GM19239 (cell line): ENCODE measurements at regions not wholly inside any gene's neighbourhood (a gene's known extent, or its start where the extent isn't known, plus 50 kb on each side); places are given as distances from the start of the nearest gene placed in this dataset.
"Not testable (repeated sequence)": the region's sequence is repeated elsewhere in the genome, so short reads cannot be mapped to it uniquely, and the experiment has no call there.

Experiments
- DNase-seq: peaks from one replicate; pipeline ENCODE4 v3.0.0; 2011; ENCODE audit warnings: low spot score; ENCODE audit not compliant: insufficient read length
- FAIRE-seq: peaks from 2 replicates; lab custom pipeline; 2011; peaks lifted over from hg19 to GRCh38; lab: Jason Lieb, UNC

DNA sequence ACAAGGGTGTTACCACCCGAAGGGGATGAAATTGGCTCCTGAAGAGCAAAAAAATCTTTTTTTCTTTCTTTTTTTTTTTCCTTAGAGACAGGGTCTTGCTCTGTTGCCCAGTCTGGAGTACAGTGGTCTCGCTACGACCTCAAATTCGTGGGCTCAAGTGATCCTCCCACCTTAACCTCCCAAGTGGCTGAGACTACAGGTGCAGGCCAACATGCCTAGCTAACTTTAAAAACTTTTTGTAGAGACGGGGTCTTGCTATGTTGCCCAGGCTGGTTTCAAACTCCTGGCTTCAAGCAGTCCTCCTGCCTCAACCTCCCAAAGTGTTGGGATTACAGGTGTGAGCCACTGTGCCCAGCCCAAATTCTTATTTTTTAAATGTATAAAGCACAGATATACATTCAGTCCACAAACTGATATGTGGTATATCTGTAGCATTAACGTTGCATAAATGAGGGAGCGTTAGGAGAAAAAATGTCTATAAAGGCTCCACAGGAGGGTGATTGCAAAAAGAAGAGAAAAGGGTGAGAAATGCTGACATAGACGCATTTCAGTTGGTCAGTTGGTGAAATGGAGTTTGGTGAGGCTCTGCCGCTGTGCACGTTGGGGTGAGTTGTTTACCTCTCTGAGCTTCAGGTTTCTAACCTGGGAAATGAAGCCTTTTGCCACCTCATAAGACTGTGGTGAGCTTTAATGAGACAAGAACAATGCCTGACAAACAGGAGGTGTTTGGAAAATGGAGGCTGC, 100.7 kb upstream of the PODXL start:
- no peak for DNase-seq
- no peak for FAIRE-seq

DNA sequence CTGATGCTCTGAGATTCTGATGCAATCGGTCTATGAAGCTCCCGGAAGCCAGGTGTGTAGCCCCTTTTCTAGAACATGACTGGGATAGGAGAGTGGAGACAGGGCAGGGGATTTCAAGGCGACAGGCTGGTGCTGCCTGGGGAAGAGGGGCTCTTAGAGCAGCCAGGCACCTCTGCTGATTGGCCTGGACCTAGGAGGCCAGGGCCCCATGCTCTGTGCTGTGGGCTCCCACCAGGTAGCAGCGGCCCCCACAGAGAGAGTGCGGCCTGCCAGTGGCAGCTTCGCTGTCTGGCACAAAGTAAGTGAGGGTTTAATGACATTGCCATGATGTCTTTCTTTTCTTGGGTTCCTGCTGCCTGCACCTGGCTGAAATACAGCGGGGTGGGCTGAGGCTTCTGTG, 99.4 kb upstream of the PODXL start:
- no peak for FAIRE-seq
- no peak for DNase-seq

DNA sequence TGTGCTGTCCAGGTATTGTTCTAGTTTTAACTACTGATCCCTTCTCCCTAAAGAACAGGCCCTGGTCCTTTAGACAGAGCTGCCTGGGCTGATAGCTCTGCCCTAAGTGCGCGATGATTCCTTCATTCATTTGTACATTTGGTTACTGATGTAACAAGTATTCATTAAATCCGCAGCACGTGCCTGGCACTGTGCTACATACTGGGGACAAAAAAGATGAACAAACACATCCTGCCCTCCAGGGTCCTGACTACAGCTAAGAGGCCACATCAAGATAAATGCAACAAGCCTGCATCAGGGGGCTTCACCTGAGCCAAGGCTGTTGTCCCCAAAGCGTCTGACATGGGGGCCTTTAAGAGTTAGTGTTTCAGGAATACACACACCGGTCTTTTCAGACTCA, 99.0 kb upstream of the PODXL start:
- no peak for FAIRE-seq

DNA sequence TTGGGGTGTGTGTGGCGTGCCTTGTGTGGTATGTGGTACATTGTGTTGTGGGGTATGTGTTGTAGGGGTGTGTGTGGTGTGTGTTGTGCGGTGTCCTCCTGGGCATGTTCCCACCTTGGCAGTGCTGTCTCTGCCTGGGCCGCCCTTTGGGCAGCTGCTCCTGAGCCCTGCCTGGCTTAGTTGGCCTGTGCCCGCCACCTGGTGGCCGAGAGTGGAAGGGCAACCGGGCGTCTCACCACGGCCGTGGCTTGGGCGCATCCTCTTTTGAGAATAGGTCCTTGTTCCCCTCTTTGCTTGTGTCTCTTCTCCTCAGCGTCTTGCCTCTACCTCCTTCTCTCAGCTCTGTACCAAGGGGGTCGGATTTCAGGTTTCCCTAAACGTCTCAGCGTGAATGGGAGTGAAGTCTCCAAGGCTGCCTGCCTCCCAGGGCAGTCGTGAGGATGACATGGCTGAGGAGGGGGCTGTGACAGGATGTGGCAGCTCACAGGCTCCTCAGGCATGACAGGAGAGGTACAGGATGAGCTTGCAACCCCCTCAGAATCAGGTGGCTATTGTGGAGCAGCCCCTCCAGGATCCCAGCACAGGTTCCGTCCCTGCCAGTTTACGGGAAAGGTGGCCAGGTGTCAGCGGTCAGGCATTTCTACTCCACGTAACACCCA, 98.4 kb upstream of the PODXL start:
- FAIRE-seq (no peak), DNase-seq (peak; percentile 88)

More for the DNA sequence above, 99.0 kb upstream of the PODXL start:
- no peak for DNase-seq

DNA sequence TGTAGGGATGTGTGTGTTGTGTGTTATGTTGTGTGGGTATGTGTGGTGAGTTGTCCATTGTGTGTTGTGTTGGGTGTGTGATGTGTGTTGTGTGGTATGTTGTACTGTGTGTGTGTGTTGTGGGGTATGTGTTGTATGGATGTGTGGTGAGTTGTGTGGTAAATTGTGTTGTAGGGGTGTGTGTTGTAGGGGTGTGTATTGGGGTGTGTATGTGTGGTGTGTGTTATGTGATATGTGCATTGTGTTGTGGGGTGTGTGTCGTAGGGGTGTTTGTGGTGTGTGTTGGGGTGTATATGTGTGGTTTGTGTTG, 97.8 kb upstream of the PODXL start:
- FAIRE-seq (no peak), DNase-seq (no peak)

DNA sequence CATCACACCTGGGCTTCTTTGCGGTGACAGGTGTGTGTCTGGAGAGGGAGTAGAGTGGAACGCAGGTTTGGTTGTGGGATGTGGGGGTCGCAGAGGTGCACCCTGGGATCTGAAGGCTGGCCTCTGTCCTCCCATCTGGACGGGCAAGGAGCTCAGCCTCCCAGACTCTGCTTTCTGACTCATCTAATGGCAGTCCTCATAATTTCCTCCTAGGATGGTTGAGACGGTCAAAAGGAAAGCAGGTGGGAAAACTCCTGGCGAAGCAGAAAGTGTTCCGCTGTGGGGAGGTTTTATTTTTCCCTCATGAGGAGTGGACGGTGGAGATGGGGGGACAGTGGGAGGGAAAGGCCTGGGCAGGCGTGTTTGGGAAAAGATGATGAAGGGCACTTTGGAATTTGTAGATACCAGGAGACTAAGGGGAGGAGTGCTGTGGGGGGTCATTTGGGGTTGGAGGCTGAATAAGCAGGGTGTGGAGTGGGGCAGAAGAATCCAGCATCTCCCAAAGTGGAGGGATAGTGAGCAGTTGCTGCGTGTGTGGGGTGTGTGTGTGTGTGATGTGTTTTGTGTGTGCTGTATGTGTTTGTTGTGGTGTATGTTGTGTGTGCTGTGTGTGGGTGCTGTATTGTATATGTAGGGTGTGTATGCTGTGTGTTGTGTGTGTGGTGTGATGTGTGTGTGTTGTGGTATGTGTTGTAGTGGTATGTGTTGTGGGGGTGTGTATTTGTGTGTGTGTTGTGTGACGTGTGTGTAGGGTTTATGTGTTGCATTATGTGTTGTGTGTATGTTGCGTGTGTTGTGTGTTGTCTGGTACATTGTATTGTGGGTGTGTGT, 97.2 kb upstream of the PODXL start:
- FAIRE-seq: no peak

DNA sequence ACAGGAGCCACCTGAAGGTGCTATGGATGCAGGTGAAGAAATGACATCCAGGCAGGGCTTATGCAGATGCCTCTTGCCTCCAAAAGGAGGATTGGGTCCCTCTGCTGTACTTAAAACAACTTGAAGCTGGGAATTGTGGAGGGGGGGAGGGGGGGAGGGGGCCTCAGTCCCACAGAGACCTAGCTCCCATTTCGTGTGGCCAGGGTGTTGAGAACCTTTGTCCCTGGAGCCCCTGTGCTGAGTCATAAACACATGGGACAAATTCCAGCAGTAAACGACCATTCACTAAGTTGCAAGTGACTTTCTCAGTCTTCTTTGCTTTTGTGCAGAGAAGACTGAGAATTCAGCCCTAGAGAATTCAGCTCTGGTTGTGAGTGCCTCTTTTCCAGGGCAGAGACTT, 96.5 kb upstream of the PODXL start:
- FAIRE-seq (no peak), DNase-seq (no peak)

More for the DNA sequence above, 97.2 kb upstream of the PODXL start:
- DNase-seq: no peak

DNA sequence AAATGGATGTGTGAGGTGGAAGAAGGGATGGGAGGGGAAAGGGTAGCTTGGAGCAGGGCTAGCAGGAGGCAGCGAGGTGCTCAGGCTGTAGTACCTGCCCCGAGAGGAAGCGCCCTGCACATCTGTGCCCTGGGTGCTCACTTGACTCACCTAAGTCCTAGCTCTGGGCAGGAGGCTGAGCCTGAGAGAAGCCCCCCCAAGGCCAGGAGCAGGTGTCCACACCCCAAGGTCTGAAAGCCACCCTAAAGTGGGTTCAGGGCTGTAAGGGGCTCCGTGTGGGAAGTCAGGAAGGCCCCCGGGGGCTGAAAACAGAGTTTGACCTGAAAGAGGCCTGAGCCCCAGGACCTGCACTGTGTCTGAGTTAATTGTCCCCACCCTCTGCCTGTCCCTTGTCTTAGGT, 95.8 kb upstream of the PODXL start:
- FAIRE-seq: no peak

DNA sequence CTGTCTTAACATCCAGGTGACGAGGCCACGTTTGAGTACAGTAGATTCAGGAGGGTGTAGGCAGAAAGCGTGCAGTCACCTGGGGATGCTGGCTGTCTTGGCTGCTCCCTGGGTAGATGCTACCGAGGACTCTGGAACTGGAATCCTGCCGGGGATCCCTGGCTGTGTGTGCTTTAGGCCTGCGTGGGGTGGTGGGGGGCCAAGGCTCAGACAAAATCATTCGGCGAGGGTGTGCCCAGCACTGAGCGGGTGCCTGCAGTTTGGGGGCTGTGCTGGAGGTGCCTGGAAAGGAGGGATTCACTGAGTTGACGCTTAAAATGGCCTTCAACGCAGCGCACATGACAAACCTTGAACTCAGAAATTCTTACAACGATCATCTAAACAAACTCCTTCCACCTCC, 93.5 kb upstream of the PODXL start:
- DNase-seq (no peak), FAIRE-seq (no peak)

More for the DNA sequence above, 95.8 kb upstream of the PODXL start:
- no peak for DNase-seq

DNA sequence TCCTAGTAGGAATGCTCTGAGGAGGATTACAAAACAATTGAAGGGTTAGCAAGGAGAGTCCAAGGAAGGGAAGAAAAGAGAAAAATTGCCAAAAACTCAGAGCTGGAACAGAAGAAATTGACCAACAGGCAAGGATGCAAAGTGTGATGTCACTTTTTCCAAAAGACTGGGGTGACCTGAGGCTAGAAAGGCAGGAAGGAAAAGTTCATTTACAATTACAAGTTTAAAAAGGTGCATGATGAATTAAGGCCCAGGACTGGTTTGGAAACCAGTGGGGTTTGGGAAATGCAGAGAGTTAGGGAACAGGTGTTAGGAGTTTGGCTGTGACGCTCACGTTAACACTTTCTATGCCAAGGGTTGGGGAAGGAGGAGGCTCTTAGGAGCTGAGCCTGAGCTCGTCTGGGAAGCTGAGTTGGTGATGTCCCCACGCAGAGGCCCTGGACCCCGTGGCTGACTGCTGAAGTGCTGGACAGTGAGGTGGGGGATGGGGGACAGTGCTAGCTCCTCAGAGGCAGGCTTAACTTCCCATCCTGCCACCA, 92.6 kb upstream of the PODXL start:
- no peak for FAIRE-seq
- DNase-seq: no peak

DNA sequence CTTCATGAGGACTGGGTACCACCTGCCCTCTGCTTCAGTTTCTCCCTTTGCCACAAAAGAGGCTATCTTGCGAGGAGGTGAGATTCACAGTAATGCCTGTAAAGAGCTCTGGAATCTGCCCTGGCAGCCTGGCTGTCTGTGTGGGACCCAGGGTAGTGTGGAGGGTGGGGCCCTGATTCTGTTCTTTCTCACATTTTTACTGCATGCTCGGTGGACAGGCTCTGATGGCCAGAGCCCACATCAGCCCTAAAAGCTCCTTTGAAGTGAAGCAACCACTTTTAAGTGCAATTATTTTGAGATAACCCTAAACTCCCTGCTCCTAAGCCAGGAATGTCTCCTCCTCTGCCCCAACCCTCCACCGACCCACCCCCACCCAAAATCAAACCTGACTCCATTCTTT, 92.1 kb upstream of the PODXL start:
- DNase-seq: no peak

DNA sequence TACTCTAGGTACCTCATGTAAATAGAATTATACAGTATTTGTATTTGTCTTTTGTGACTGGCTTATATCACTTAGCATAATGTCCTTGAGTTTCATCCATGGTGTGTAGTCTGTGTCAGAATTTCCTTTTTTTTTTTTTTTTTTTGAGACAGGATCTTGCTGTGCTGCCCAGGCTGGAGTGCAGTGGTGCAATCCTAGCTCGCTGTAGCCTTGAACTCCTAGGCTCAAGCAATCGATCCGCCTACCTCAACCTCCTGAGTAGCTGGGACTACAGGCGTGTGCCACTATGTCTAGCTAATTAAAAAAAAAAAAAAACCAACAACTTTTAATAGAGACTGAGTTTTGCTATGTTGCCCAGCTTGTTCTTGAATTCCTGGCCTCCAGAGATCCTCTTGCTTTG, 89.8 kb upstream of the PODXL start:
- DNase-seq: no peak
- FAIRE-seq: no peak

More for the DNA sequence above, 92.1 kb upstream of the PODXL start:
- FAIRE-seq: no peak

DNA sequence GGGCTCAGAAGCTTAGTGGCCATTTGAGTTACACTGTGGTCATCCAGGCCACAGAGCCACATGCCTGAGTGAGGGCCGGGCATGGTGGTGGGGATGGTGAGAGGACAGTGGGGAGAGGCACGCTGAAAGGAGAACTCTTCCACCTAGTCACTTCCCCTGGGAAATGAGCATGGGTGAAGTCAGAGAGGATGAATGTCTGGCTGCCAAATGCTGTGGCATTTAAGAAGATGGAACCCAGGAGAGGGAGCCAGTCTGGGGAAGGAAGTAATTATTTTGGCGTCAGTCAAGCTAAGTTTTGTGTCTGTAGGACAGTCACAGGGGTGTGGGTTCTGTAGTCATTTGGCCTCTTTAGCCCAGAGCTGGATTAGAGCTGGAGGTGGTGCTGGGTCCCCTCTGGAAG, 86.0 kb upstream of the PODXL start:
- DNase-seq (no peak), FAIRE-seq (no peak)

DNA sequence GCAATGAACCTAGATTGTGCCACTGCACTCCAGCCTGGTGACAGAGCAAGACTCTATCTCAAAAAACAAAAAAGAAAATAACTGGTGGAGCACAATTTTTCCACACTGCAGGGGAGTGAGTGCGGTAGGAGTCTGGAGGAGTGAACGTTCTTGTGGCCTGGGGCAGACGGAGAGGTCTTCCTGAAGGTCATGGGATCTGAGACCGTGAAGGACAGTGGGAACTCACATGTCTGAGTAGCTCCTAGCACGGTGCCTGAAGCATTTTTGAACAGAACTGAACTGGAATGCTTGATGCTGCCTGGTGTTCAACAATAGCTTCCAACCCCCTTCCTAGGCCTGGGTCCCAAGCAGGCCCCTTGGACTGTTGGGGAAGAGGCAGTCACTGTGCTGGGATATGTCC, 84.3 kb upstream of the PODXL start:
- DNase-seq: no peak
- no peak for FAIRE-seq

DNA sequence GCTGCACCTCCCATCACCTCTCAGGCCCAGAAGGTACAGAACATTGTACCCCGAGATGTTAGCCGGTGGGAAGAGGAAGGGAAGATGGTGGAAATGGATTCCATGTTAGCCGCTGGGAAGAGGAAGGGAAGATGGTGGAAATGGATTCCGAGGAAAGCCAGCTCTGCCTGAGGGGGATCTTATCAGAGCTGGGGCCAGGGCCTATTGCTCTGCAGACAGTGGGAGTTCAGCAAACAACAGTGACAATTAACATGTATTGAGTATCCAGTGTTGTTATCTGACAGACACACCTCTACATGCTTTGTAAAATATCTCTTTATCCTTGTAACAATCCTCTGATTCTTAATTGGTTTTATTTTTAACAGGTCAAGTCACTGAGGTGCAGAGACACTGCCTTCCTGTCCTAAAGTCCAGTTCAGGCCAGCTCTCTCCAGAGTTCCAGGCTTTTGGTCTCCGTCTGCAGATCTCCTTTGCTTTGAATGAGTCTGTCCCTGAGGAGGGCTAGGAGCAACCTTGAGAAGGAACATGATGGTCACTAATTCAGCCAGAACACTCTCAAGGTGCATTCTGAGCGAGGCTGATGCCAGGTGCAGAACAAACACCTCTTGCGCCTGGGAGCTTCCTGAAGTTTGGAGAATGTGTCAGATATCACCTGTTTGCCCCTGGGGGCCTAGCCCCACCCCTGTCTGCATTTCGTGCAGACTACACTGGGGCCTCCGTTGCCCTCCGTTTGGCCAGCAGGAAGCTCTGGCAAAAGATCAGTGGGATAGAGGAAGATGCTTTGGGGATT, 82.4 kb upstream of the PODXL start:
- FAIRE-seq (no peak), DNase-seq (no peak)

DNA sequence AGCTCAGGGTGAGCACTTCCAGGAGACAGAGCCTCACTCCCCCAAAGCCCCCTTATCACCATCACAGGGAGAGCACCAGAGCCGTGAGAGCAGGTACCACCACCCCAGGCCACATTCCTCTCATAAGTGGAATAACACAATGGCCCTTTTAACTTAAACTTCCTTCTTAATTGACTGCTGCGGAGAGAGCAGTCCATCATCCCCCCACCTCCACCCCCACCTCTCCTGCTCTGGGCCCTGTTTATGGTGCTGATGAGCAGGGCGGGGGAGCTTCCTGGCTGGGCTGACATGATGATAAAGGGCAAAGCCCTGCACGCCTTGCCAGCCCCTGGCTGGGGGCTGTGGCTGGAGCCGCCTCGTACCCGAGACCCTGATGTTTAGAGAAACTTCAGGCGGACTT, 81.4 kb upstream of the PODXL start:
- DNase-seq (no peak), FAIRE-seq (no peak)

DNA sequence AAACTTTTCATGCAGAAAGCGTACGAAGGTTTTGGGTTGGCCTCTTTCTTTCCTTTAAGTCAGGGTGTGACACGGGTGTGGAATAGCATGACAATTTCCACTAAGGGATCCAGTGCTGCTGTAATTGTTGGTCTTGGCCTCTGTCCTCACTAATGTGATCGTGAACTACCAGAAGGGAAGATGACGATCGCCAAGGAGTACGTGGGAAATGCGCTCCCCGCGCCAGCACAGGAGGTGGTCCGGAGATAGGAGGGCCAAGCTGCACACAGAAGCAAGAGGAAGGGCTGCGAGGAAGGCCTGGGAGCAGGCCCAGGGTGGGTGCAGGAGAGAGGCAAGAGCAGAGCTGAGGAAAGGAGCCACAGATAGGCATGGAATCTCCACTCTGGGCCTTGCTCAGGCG, 79.7 kb upstream of the PODXL start:
- FAIRE-seq: no peak
- no peak for DNase-seq

DNA sequence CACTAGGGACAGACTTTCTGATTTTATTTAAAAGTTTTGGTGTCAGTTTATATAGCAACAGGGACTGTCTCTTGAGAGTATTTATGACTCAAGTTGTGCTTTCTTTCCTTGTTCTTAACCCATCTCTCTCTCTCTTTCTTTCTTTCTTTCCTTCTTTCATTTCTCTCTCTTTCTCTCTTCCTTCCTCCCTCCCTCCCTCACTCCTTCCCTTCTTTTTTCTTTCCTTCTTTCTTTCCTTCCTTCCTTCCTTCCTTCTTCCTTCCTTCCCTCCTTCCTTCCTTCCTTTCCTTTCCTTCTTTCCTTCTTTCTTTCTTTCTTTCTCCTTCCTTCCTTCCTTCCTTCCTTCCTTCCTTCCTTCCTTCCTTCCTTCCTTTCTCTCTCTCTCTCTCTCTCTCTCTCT, 77.8 kb upstream of the PODXL start:
- not testable (repeated sequence) for DNase-seq, FAIRE-seq

DNA sequence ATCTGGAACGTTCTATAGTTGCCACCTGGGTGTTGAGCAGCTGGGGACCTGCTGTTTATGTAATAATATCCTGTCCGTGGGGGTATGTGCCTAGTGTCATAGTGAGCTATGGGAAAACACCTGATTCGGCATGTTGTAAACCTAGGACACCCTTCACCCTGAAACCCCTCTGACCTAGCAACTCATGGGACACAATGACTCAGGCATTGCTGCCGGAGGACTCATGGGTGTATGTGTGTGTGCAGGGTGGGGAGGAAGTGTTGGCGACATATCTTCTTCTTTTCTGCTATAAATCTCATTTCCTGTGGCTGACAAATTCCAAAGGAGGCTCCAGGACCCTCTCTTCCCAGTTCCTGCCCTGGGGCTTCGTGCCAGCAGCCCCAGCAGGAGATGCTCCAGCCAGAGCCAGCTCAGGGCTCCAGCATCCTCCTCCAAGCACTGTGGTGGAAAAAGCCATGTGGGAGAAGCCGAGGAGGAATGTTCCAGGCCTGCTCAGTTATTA, 77.0 kb upstream of the PODXL start:
- FAIRE-seq: no peak
- no peak for DNase-seq

DNA sequence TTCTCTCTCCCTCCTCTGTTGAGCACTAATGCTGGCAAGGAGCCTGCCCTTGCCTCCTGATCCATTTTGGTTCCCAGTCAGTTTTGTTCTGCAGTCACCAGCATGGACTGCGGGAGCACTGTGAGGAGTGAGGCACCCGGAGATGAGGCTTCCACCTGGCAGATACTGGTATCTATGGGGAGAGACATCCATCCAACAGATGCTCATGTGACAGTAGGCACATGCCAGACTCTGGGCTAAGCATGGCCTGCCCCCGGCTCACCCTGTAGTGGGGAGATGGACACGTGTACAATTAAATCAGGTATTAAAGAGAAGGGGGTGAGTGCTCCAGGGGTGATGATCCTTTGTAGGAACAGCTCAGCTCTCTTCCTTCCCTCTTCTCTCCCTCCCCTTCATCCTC, 74.0 kb upstream of the PODXL start:
- DNase-seq: no peak
- no peak for FAIRE-seq
